GM23338 (cell line): ENCODE measurements at regions not wholly inside any gene's neighbourhood (a gene's known extent, or its start where the extent isn't known, plus 50 kb on each side); places are given as distances from the start of the nearest gene placed in this dataset.

Experiments
- EZH2 ChIP-seq: fragments of 200-600 bp; sonication (generic); IDR thresholded peaks from one replicate; pipeline ENCODE4 v1.8.0; 2017; ENCODE audit warnings: antibody characterized with exemption, mild to moderate bottlenecking, low read depth; ENCODE audit not compliant: unreplicated experiment
- EZH2phosphoT487 ChIP-seq: fragments of 200-600 bp; sonication (generic); IDR thresholded peaks from one replicate; pipeline ENCODE4 v1.8.1; 2018; ENCODE audit warnings: antibody characterized with exemption; ENCODE audit not compliant: unreplicated experiment
- POLR2AphosphoS5 ChIP-seq: IDR thresholded peaks from 2 replicates; pipeline ENCODE4 v1.6.1; 2016; ENCODE audit warnings: antibody characterized with exemption, low read depth
- ZNF114 ChIP-seq: fragments of 250-450 bp; sonication (Bioruptor Pico); IDR thresholded peaks from 2 replicates; pipeline ENCODE4 v1.5.0; 2020; ENCODE audit warnings: mild to moderate bottlenecking, moderate library complexity
- TF ChIP-seq, protein P1 (sequence below), 2 experiments: fragments of 200-600 bp in 1 of 2; sonication (generic) in 1 of 2; conservative IDR thresholded peaks; 2 replicates each; pipeline versions ENCODE4 v1.5.1 to v1.6.1; 2016 to 2017; ENCODE audit warnings: antibody characterized with exemption in 2 of 2, low read depth in 2 of 2, mild to moderate bottlenecking in 2 of 2, moderate library complexity in 1 of 2

- TF ChIP-seq, protein P1, sequence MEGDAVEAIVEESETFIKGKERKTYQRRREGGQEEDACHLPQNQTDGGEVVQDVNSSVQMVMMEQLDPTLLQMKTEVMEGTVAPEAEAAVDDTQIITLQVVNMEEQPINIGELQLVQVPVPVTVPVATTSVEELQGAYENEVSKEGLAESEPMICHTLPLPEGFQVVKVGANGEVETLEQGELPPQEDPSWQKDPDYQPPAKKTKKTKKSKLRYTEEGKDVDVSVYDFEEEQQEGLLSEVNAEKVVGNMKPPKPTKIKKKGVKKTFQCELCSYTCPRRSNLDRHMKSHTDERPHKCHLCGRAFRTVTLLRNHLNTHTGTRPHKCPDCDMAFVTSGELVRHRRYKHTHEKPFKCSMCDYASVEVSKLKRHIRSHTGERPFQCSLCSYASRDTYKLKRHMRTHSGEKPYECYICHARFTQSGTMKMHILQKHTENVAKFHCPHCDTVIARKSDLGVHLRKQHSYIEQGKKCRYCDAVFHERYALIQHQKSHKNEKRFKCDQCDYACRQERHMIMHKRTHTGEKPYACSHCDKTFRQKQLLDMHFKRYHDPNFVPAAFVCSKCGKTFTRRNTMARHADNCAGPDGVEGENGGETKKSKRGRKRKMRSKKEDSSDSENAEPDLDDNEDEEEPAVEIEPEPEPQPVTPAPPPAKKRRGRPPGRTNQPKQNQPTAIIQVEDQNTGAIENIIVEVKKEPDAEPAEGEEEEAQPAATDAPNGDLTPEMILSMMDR (conservative IDR thresholded peaks at IDR 0.05; ENCODE audit: low read depth in 2 of 2): no peak
- TF ChIP-seq EZH2 (no peak), POLR2AphosphoS5 (no peak), EZH2phosphoT487 (no peak), ZNF114 (CRISPR knock-in tag) (no peak)
Measured at GRCh38 chr4:166366012-166366411, 493.0 kb downstream of the TLL1 start.
